ENCODE measurements at regions not wholly inside any gene's neighbourhood (a gene's known extent, or its start where the extent isn't known, plus 50 kb on each side); places are given as distances from the start of the nearest gene placed in this dataset.

- H3K18ac ChIP-seq (ENCODE audit: low read depth, low read length) = no peak overlapping the region
- H3K56ac ChIP-seq (ENCODE audit: extremely low read depth, insufficient read depth, low read length) = no peak overlapping the region
- H3K4me3 ChIP-seq (ENCODE audit: insufficient read depth, low read depth, low read length) = no peak overlapping the region
- H2AFZ ChIP-seq (replicated peaks; ENCODE audit: low read length, poor library complexity) = no peak overlapping the region
- H3K9ac ChIP-seq (ENCODE audit: low read depth, low read length) = no peak overlapping the region
- H3K14ac ChIP-seq (replicated peaks; ENCODE audit: low read depth, low read length) = no peak overlapping the region
- H3K4me2 ChIP-seq (ENCODE audit: low read depth, low read length) = no peak overlapping the region
- dilution Hi-C loops (cut with HindIII; ENCODE audit: low sequenced_read_pairs, unreplicated experiment) (no loop called here), intact Hi-C loops (cut with micrococcal nuclease) (no loop called here), in situ Hi-C loops (cut with MboI; ENCODE audit: low sequenced_read_pairs) (no loop called here)
- H2BK120ac ChIP-seq (ENCODE audit: low read depth, low read length) = no peak overlapping the region
- TF ChIP-seq SMC3 (IDR thresholded peaks at IDR 0.05; ENCODE audit: low read depth, low read length) (no peak), RCOR1 (IDR thresholded peaks at IDR 0.05; ENCODE audit: insufficient replicate concordance, low read length) (no peak)
- no peaks in the 10 kb centered on the region for H3K79me1 ChIP-seq (ENCODE audit: low read depth in 1 of 2, low read length in 2 of 2)
- H3K36me3 ChIP-seq (ENCODE audit: control insufficient read depth, insufficient read depth, low read length) = no peaks in the 10 kb centered on the region
- H2BK5ac ChIP-seq (ENCODE audit: low read depth, low read length, poor library complexity, severe bottlenecking) = no peak overlapping the region
- H3K23ac ChIP-seq (ENCODE audit: low read depth, low read length) = no peak overlapping the region
- no peak overlapping the region for H3K27ac ChIP-seq (ENCODE audit: insufficient read depth, low read length)
- no TSS peak for BruUV-seq (replicated peaks)
- no peak overlapping the region for H4K5ac ChIP-seq (ENCODE audit: low read depth, low read length)
- ChIA-PET POLR2A (ENCODE audit: unreplicated experiment) (no interaction called here), CTCF (no interaction called here)
- WGBS, 2 experiments (ENCODE audit: extremely low coverage in 2 of 2, insufficient read length in 1 of 2) = 14% methylated on average over 1 of the region's 2 CpGs; no CpG with 5 or more reads in 1 of the 2 experiments
- H3K27me3 ChIP-seq (ENCODE audit: control insufficient read depth, insufficient read depth, low read length) = no peaks in the 10 kb centered on the region
- no peak for ATAC-seq (ENCODE audit: low read depth)
- no peak overlapping the region for H4K91ac ChIP-seq (ENCODE audit: insufficient read depth, low read depth, low read length)
- H3K4me1 ChIP-seq (ENCODE audit: control insufficient read depth, insufficient read depth, low read length) = no peaks in the 10 kb centered on the region
- H4K8ac ChIP-seq (ENCODE audit: low read depth in 2 of 2, low read length in 2 of 2) = no peak overlapping the region
- H2BK20ac ChIP-seq (ENCODE audit: low read depth, low read length) = no peak overlapping the region
- no peak overlapping the region for H3K4ac ChIP-seq (ENCODE audit: low read depth, low read length)
- peaks cover 2% of the 10 kb centered on the region; the same call in 1 of the 2 replicates for H3K9me3 ChIP-seq (ENCODE audit: control insufficient read depth, insufficient read depth, low read length)
- no peaks in the 10 kb centered on the region for H4K20me1 ChIP-seq (ENCODE audit: insufficient read depth, low read length)
- H3K9me1 ChIP-seq (ENCODE audit: insufficient read depth, low read length) = no peaks in the 10 kb centered on the region
- H2AK5ac ChIP-seq (ENCODE audit: low read depth, low read length) = no peak overlapping the region
- no peak overlapping the region for H2AK9ac ChIP-seq (replicated peaks; ENCODE audit: low read depth, low read length, poor library complexity)
- DNase-seq = no peak
- no peak overlapping the region for H2BK15ac ChIP-seq (ENCODE audit: low read depth, low read length)
Measured at GRCh38 chr2:117738991-117739839, 75.3 kb upstream of the DDX18 start.
